ENCODE measurements at regions not wholly inside any gene's neighbourhood (a gene's known extent, or its start where the extent isn't known, plus 50 kb on each side); places are given as distances from the start of the nearest gene placed in this dataset.

GRCh38 chr2:67462738-67463496, 65.8 kb downstream of the ETAA1 start:
- H3K4me3 ChIP-seq (replicated peaks; ENCODE audit: low read depth, low read length) = no peak overlapping the region
- no peak for TF ChIP-seq CTCF (IDR thresholded peaks at IDR 0.05; ENCODE audit: low read depth, low read length, missing control alignments)
- no peak for DNase-seq (ENCODE audit: extremely low read depth, low read depth)

DNA sequence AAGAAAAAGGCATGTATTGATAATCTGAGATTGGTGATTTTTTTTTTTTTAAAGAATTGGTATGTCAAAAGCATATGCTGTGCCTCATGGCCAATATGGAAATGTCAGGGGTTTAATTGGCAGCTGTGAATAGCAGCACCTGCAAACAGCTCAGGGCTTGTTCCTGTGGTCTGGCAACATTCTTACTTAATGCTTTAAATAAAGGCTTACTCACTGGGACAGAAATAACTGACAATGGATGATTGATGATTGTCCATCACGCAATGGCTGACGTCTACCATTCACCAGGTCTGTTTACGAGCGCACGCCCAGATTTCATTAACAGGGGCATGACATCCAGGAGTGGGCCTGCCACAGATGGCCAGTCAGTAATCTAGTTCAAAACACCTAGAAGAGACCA, 66.7 kb downstream of the ETAA1 start:
- no peak for DNase-seq (ENCODE audit: extremely low read depth, low read depth)
- H3K4me3 ChIP-seq (replicated peaks; ENCODE audit: low read depth, low read length) = no peak overlapping the region
- TF ChIP-seq CTCF (IDR thresholded peaks at IDR 0.05; ENCODE audit: low read depth, low read length, missing control alignments) = no peak

DNA sequence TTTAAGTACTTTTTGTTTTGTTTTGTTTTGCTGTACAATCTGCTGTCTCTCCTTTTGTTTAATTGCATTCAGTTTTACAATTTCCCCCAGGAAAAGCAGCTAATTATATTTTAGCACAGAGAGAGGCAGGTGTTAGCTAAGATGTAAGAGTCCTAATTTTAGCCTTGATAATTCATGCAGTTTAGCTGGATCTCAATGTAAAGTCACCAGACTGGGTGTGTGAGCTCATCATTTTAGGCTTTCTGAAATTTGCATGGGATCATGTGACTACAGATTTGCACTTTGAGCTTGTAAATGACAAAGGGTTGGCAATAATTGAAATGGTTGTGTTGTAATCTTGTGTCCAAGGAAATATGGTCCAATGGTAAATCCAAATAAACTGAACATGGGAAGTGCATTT, 68.5 kb downstream of the ETAA1 start:
- H3K4me3 ChIP-seq (replicated peaks; ENCODE audit: low read depth, low read length) = no peak overlapping the region
- TF ChIP-seq CTCF (IDR thresholded peaks at IDR 0.05; ENCODE audit: low read depth, low read length, missing control alignments) = no peak
- DNase-seq (ENCODE audit: extremely low read depth, low read depth) = no peak

DNA sequence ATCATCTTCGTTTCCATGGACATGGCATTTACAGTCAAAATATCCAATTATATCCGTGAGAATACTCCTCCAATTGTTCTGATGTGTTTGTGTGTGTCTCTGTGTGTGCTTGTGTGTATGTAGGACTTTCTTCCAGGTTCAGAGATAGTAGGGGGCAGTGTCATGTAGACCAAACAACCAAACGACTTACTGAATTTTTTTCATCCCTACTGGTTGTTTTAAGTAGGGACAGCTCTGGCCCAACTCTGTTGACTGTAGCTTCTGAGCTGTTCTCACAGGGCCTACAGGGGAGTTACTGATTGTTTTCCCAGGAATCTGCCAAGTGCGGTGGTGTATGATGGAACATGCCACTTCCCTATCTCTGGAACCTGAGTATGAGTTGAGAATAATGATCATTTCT, 69.6 kb downstream of the ETAA1 start:
- no peak for DNase-seq (ENCODE audit: extremely low read depth, low read depth)
- H3K4me3 ChIP-seq (replicated peaks; ENCODE audit: low read depth, low read length) = no peak overlapping the region
- no peak for TF ChIP-seq CTCF (IDR thresholded peaks at IDR 0.05; ENCODE audit: low read depth, low read length, missing control alignments)

DNA sequence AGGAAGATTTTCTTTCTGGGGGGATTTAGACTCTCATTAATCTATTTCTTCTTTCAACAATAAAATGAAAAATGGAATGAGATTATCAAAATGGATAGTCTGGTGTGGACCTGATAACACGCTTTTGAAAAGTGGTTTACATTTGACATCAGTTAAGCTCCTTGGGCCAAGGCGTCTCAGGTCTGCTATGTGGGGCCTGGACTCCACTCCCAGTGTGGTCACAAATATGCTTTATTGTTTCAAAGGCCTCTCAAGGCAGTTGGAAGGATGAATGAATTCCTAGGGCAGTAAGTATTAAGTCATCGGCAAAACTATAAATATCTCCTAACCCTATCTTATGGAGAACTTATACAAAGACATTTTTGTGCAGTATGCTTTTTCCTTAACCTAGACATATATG, 74.5 kb downstream of the ETAA1 start:
- H3K4me3 ChIP-seq (replicated peaks; ENCODE audit: low read depth, low read length) = no peak overlapping the region
- TF ChIP-seq CTCF (IDR thresholded peaks at IDR 0.05; ENCODE audit: low read depth, low read length, missing control alignments) = no peak
- no peak for DNase-seq (ENCODE audit: extremely low read depth, low read depth)

DNA sequence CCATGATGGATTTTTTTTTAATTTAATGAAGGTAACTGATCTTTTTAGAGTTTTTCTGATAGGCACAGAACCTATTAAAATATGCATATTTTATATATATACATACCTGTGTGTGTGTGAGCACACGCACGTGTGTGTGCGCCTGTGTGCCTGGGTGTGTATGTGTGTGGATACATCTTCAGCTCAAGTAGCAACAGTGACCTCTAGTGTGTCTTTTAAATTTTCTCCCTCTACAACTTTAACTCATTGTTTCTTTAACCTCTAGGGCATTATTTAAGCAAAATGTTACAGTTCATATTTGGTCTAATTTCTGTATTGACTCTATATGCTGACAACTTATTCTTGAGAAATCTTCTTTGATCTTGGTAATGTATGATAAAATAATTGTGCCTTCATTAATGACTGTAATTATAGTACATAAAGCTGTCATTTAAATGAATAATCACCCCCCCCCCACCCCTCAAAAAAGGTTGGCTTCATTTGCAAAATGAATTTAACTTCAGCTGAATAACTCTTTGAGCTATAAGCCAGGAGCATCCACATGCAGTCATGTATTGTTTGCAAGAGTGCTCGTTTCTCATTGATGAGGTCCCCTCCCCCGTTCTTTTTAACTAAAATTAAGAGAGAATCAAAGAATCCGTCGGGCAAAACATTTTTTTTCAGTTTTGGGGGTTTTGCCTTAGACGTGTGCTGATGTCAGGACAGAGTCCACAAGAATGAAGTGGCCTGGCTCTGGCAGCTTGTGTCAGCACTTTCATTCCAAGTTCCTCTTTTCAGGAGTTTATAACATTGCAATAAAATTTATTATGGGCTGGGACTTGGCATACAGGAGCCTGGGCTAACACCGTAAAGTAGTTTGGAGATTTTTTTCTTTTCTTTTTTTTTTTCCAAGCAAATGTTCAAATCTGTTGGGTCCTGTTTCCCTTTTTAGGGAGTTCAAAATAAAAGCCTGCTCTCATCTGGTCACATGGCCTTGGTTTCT, 80.0 kb downstream of the ETAA1 start:
- DNase-seq (ENCODE audit: extremely low read depth, low read depth) = peak; percentile 46
- peak; percentile 39 for TF ChIP-seq CTCF (IDR thresholded peaks at IDR 0.05; ENCODE audit: low read depth, low read length, missing control alignments)
- no peak overlapping the region for H3K4me3 ChIP-seq (replicated peaks; ENCODE audit: low read depth, low read length)

All from HFF-Myc (cell line).